ENCODE measurements at regions not wholly inside any gene's neighbourhood (a gene's known extent, or its start where the extent isn't known, plus 50 kb on each side); places are given as distances from the start of the nearest gene placed in this dataset.

GRCh38 chr5:29367176-29367833 is 1826.2 kb upstream of the CDH6 start:
- peak; percentile 20 for DNase-seq

GRCh38 chr5:29351170-29351569 is 1842.3 kb upstream of the CDH6 start:
- no peak for DNase-seq

- no peak for DNase-seq
Observed at GRCh38 chr5:29337030-29337429, 1856.5 kb upstream of the CDH6 start.

- DNase-seq = no peak
Observed at GRCh38 chr5:29321591-29321990, 1871.9 kb upstream of the CDH6 start.

- no peak for DNase-seq
Observed at GRCh38 chr5:29309359-29309758, 1884.1 kb upstream of the CDH6 start.

- no peak for DNase-seq
Observed at GRCh38 chr5:29307478-29307877, 1886.0 kb upstream of the CDH6 start.

GRCh38 chr5:29304545-29304944 is 1888.9 kb upstream of the CDH6 start:
- DNase-seq = no peak

- DNase-seq = no peak
Observed at GRCh38 chr5:29296548-29296947, 1896.9 kb upstream of the CDH6 start.

- no peak for DNase-seq
Observed at GRCh38 chr5:29277642-29278041, 1915.8 kb upstream of the CDH6 start.

GRCh38 chr5:29276371-29276770 is 1917.1 kb upstream of the CDH6 start:
- no peak for DNase-seq

GRCh38 chr5:29263915-29264351 is 1929.6 kb upstream of the CDH6 start:
- no peak for DNase-seq

GRCh38 chr5:29262339-29263123 is 1931.0 kb upstream of the CDH6 start:
- DNase-seq = no peak

- no peak for DNase-seq
Observed at GRCh38 chr5:29261213-29261612, 1932.3 kb upstream of the CDH6 start.

- DNase-seq = no peak
Observed at GRCh38 chr5:29252390-29252789, 1941.1 kb upstream of the CDH6 start.

GRCh38 chr5:29247346-29248028 is 1946.0 kb upstream of the CDH6 start:
- no peak for DNase-seq

- DNase-seq = no peak
Observed at GRCh38 chr5:29240379-29240778, 1953.1 kb upstream of the CDH6 start.

- no peak for DNase-seq
Observed at GRCh38 chr5:29239606-29240005, 1953.9 kb upstream of the CDH6 start.

- no peak for DNase-seq
Observed at GRCh38 chr5:29238115-29238514, 1955.4 kb upstream of the CDH6 start.

GRCh38 chr5:29231154-29231553 is 1962.3 kb upstream of the CDH6 start:
- no peak for DNase-seq

- DNase-seq = peak; percentile 15
Observed at GRCh38 chr5:29230591-29230990, 1962.9 kb upstream of the CDH6 start.

GRCh38 chr5:29229461-29229860 is 1964.0 kb upstream of the CDH6 start:
- DNase-seq = no peak

GRCh38 chr5:29218138-29218537 is 1975.3 kb upstream of the CDH6 start:
- no peak for DNase-seq

- DNase-seq = no peak
Observed at GRCh38 chr5:29214839-29215238, 1978.6 kb upstream of the CDH6 start.

GRCh38 chr5:29213475-29213874 is 1980.0 kb upstream of the CDH6 start:
- no peak for DNase-seq

Measured in eye (tissue), 1 donor.